Brain pericyte (primary cell): ENCODE measurements at regions not wholly inside any gene's neighbourhood (a gene's known extent, or its start where the extent isn't known, plus 50 kb on each side); places are given as distances from the start of the nearest gene placed in this dataset.

Experiments
- DNase-seq: peaks from one replicate; pipeline ENCODE4 v3.0.0-alpha.2; 2012; ENCODE audit warnings: low read depth, low spot score

GRCh38 chr7:46033592-46033991, 112.5 kb upstream of the IGFBP3 start:
- no peak for DNase-seq

- no peak for DNase-seq
Observed at GRCh38 chr7:46032942-46033341, 111.9 kb upstream of the IGFBP3 start.

GRCh38 chr7:46032353-46032752, 111.3 kb upstream of the IGFBP3 start:
- DNase-seq = no peak

GRCh38 chr7:46029111-46029704, 108.1 kb upstream of the IGFBP3 start:
- DNase-seq = no peak

- DNase-seq = no peak
Observed at GRCh38 chr7:46028246-46028645, 107.2 kb upstream of the IGFBP3 start.

- DNase-seq = no peak
Observed at GRCh38 chr7:46026741-46027140, 105.7 kb upstream of the IGFBP3 start.

GRCh38 chr7:46024263-46024916, 103.3 kb upstream of the IGFBP3 start:
- DNase-seq = no peak

GRCh38 chr7:46022397-46022796, 101.3 kb upstream of the IGFBP3 start:
- no peak for DNase-seq

GRCh38 chr7:46015107-46015868, 94.2 kb upstream of the IGFBP3 start:
- peak; percentile 47 for DNase-seq

- no peak for DNase-seq
Observed at GRCh38 chr7:46011501-46011900, 90.4 kb upstream of the IGFBP3 start.

GRCh38 chr7:46011059-46011458, 90.0 kb upstream of the IGFBP3 start:
- no peak for DNase-seq

GRCh38 chr7:46009211-46009610, 88.1 kb upstream of the IGFBP3 start:
- no peak for DNase-seq

- DNase-seq = no peak
Observed at GRCh38 chr7:46007990-46008643, 87.0 kb upstream of the IGFBP3 start.

GRCh38 chr7:46007194-46007593, 86.1 kb upstream of the IGFBP3 start:
- DNase-seq = no peak

- DNase-seq = no peak
Observed at GRCh38 chr7:46006723-46007122, 85.7 kb upstream of the IGFBP3 start.

- no peak for DNase-seq
Observed at GRCh38 chr7:46006212-46006611, 85.1 kb upstream of the IGFBP3 start.

- DNase-seq = no peak
Observed at GRCh38 chr7:46004965-46005364, 83.9 kb upstream of the IGFBP3 start.

GRCh38 chr7:46003896-46004875, 83.1 kb upstream of the IGFBP3 start:
- no peak for DNase-seq

GRCh38 chr7:46003161-46003560, 82.1 kb upstream of the IGFBP3 start:
- no peak for DNase-seq

- no peak for DNase-seq
Observed at GRCh38 chr7:46000513-46000912, 79.4 kb upstream of the IGFBP3 start.

- no peak for DNase-seq
Observed at GRCh38 chr7:45999541-45999940, 78.5 kb upstream of the IGFBP3 start.
